Psoas muscle (tissue), 7 donors: ENCODE measurements at regions not wholly inside any gene's neighbourhood (a gene's known extent, or its start where the extent isn't known, plus 50 kb on each side); places are given as distances from the start of the nearest gene placed in this dataset.
A peak's percentile ranks its signal among the peaks of the same experiment; 100 is the strongest.

Experiments
- ATAC-seq, 4 donors: fragments of 200-7000 bp; cut with Tn5 transposase; one replicate each; pipeline ENCODE4 v1.9.1; 2020; ENCODE audit warnings: moderate library complexity in 3 of 4, mild to moderate bottlenecking in 2 of 4
- DNase-seq, 2 donors: peaks; one replicate each; pipeline ENCODE4 v3.0.0-alpha.2; 2020
- H3K27ac ChIP-seq: fragments of 200-600 bp; one replicate; pipeline ENCODE4 v1.8.0; 2022
- H3K27me3 ChIP-seq, 3 donors: fragments of 200-600 bp in 1 of 3; one replicate each; pipeline versions ENCODE4 v1.6.1 to v1.8.0; 2013 to 2022; ENCODE audit warnings: low read length in 2 of 3, mild to moderate bottlenecking in 2 of 3, moderate library complexity in 1 of 3; ENCODE audit not compliant: insufficient read depth in 3 of 3
- H3K36me3 ChIP-seq, 2 donors: fragments of 200-600 bp in 1 of 2; one replicate each; pipeline versions ENCODE4 v1.6.1 to v1.8.0; 2013 to 2022; ENCODE audit warnings: low read depth in 1 of 2, mild to moderate bottlenecking in 1 of 2, moderate library complexity in 1 of 2; ENCODE audit not compliant: insufficient read depth in 1 of 2
- H3K4me1 ChIP-seq: fragments of 200-600 bp; one replicate; pipeline ENCODE4 v1.8.0; 2022
- H3K4me3 ChIP-seq: fragments of 200-600 bp; one replicate; pipeline ENCODE4 v1.8.0; 2022; ENCODE audit warnings: mild to moderate bottlenecking
- H3K9me3 ChIP-seq: fragments of 200-600 bp; one replicate; pipeline ENCODE4 v1.8.0; 2022
- WGBS, 3 donors: extraction: QIAGEN DNeasy Blood & Tissue Kit; methylation state at CpG; one replicate each; pipeline versions ENCODE4 v1.1.6 to v1.1.7; 2013; 5-methylcytosine and 5-hydroxymethylcytosine counted together
- intact Hi-C, 2 donors: fragments of 100-400 bp; cut with DNase I; formaldehyde crosslinking; loops; one replicate each; pipeline versions ENCODE4 v1.11.0 to v1.14.2; 2022
- TF ChIP-seq, protein P1 (sequence below): fragments of 200-600 bp; IDR thresholded peaks from one replicate; pipeline ENCODE4 v1.8.0; 2022; ENCODE audit warnings: antibody characterized with exemption
- donor health status: healthy with polysubstance abuse.
- donor health status: DM: no; HTN: no; CAD: no; lungs with moderate emphysema.
- donor health status: Bipolar disorder and iron deficiency.
- donor health status: healthy.
- donor health status: DM: yes; HTN: yes; CAD: no.
- donor health status: DM: no; HTN: no; CAD: no.
- donor health status: DM: yes; HTN: yes; CAD: no.

DNA sequence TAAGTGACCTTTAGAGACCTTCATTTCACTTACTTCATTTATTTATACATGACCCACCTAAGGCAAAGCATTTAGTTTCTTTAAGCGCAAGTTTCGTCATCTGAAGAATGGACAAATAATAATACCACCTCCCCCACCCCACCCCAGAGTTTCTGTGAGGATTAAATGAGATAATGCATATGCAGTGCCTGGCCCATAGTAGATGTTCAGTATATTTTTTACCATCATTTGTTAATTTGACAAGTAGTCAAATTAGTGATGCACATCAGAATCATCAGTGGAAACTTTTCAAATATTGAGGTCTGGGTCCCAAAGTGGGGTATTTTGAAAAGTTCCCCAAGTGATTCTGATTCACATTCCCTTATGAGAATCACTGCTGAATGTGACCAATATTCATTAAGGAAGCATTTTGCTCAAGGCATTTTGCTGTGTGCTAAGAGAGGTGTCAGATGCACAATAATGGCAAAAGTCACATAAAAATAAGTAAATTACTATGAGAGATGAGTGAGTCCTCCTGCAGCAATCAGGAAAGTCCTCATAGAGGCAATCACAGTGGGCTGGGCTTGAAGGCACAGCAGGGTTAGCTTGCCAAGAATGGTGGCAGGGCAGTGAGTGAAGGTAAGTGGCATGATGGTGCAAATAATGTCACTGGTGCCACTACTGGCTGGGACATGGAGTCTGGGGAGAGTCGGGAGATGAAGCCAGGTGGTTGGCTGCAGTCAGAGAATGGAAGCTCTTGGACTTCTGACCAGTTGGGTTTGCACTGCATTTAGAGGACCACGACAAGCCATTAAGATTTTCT lies 244.1 kb downstream of the PTEN start:
- Histone ChIP-seq H3K27ac (peak overlapping the region; percentile 71), H3K27me3 (no peaks in the 10 kb centered on the region), H3K4me1 (peaks cover 12% of the 10 kb centered on the region), H3K4me3 (no peak overlapping the region), H3K36me3 (no peaks in the 10 kb centered on the region), H3K9me3 (no peaks in the 10 kb centered on the region)
- no peak for DNase-seq
- TF ChIP-seq, protein P1, sequence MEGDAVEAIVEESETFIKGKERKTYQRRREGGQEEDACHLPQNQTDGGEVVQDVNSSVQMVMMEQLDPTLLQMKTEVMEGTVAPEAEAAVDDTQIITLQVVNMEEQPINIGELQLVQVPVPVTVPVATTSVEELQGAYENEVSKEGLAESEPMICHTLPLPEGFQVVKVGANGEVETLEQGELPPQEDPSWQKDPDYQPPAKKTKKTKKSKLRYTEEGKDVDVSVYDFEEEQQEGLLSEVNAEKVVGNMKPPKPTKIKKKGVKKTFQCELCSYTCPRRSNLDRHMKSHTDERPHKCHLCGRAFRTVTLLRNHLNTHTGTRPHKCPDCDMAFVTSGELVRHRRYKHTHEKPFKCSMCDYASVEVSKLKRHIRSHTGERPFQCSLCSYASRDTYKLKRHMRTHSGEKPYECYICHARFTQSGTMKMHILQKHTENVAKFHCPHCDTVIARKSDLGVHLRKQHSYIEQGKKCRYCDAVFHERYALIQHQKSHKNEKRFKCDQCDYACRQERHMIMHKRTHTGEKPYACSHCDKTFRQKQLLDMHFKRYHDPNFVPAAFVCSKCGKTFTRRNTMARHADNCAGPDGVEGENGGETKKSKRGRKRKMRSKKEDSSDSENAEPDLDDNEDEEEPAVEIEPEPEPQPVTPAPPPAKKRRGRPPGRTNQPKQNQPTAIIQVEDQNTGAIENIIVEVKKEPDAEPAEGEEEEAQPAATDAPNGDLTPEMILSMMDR, result no peak
- 64 to 74% (median 65%) methylated on average over 4 of the region's 4 CpGs for WGBS, 3 donors
- ATAC-seq, result peak; percentile 43 to 64 (median 52)
- intact Hi-C loops, result no loop called here

DNA sequence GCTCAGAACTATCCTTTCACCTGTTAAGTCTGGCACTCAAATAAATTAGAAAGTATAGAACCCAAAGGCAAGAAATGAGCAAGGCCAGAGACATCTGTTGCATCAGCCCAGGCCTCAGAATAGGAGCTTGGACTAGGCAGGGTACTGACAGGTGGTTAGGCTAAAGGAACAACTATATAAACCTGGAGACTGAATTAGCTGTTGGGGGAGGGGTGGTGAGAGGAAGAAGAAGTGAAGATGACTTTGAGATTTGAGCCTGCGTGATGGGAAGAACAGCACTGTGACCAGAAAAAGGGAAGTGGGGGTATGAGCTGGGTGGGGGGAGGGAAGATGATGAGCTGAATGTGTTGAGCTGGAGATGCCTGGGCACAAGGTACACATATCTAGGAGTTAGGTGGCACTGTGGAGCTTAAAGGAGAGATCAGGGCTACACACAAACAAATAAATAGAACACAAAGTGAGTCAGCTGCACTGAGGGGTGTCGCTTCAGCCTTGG lies 244.7 kb downstream of the PTEN start:
- H3K27ac ChIP-seq, result peak overlapping the region; percentile 71
- peaks cover 12% of the 10 kb centered on the region for H3K4me1 ChIP-seq
- H3K27me3 ChIP-seq, result no peaks in the 10 kb centered on the region
- peak; percentile 83 to 91 (median 86) for ATAC-seq
- TF ChIP-seq, protein P1, result no peak
- H3K9me3 ChIP-seq, result no peaks in the 10 kb centered on the region
- no peak overlapping the region for H3K4me3 ChIP-seq
- intact Hi-C loops, result no loop called here
- no peak for DNase-seq
- 67 to 78% (median 70%) methylated on average over 2 of the region's 2 CpGs for WGBS, 3 donors
- H3K36me3 ChIP-seq, result no peaks in the 10 kb centered on the region

DNA sequence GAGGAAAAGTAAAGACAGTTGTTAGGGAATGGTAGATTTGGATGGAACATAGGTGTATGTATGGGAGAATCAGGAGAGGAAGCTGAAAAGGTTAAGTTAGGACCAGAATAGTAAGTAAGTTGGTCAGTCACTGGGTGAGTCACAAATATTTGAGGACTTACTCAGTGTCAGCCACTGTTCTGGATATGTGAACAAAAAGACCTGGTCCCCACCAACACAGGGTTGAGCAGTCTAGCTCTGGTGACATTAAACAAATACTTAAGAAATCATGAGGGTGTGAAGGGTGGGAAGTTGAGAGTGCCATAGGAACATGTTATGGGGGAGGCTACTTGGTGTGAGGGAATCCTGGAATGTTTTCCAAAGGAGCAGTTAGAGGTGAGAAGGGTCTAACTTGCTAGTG lies 246.9 kb downstream of the PTEN start:
- Histone ChIP-seq H3K9me3 (no peaks in the 10 kb centered on the region), H3K4me1 (peaks cover 12% of the 10 kb centered on the region), H3K27ac (peak overlapping the region; percentile 23), H3K27me3 (no peaks in the 10 kb centered on the region), H3K4me3 (no peak overlapping the region), H3K36me3 (no peaks in the 10 kb centered on the region)
- DNase-seq (no peak), ATAC-seq (peak; percentile 54 to 75 (median 60))
- TF ChIP-seq, protein P1, result no peak
- intact Hi-C loops, result loop anchor here in 1 of 2 donors (5.0 kb wide), 1 partner anchor 248 kb away; the partner anchor contains the start of genes KLLN and PTEN

DNA sequence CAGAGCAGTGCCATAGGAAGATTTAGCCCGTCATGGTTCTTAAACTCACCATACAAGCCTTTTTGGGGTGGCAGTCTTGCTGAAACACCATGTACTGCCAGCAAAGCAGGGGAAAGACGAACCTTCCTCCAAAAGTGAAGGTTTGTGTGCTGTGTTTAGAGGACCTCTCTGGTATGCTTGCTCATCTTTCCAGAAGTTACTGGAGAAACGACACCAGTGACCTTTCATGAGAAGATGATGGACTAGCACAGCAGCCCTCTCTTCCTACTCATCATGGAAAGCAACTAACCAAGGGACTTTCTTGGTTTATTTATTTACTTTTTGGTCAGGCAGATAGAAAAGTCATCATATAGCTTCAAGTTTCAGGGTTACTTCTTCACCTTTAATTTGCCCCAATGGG lies 247.4 kb downstream of the PTEN start:
- Histone ChIP-seq H3K4me3 (no peak overlapping the region), H3K27ac (peak overlapping the region; percentile 23), H3K9me3 (no peaks in the 10 kb centered on the region), H3K36me3 (no peaks in the 10 kb centered on the region), H3K4me1 (peaks cover 12% of the 10 kb centered on the region), H3K27me3 (no peaks in the 10 kb centered on the region)
- TF ChIP-seq, protein P1, result no peak
- no peak for ATAC-seq
- WGBS, 3 donors, result 52 to 82% (median 65%) methylated on average over 3 of the region's 3 CpGs
- intact Hi-C loops, result loop anchor here in 1 of 2 donors (5.0 kb wide), 1 partner anchor 249 kb away; the partner anchor contains the start of genes KLLN and PTEN
- DNase-seq, result no peak
